DND-41 (cell line): ENCODE measurements at regions not wholly inside any gene's neighbourhood (a gene's known extent, or its start where the extent isn't known, plus 50 kb on each side); places are given as distances from the start of the nearest gene placed in this dataset.

ENCODE experiments used
- ATAC-seq: fragments of 200-7000 bp; cut with Tn5 transposase; 3 replicates; pipeline ENCODE4 v1.9.1; 2021; ENCODE audit warnings: low read depth; ENCODE audit not compliant: insufficient read depth
- DNase-seq: peaks from one replicate; pipeline ENCODE4 v3.0.0-alpha.2; 2020
- H2AFZ ChIP-seq: 2 replicates; pipeline ENCODE4 v1.6.0; 2012; ENCODE audit warnings: low read depth, low read length
- H3K27ac ChIP-seq: 2 replicates; pipeline ENCODE4 v1.5.1; 2012; ENCODE audit warnings: low read length, inconsistent platforms
- H3K27me3 ChIP-seq: fragments of 200-600 bp; sonication (generic); 2 replicates; pipeline ENCODE4 v1.6.0; 2012; ENCODE audit warnings: low read length, mild to moderate bottlenecking, inconsistent platforms; ENCODE audit not compliant: insufficient read depth, poor library complexity
- H3K36me3 ChIP-seq: 2 replicates; pipeline ENCODE4 v1.5.1; 2012; ENCODE audit warnings: low read length, inconsistent platforms; ENCODE audit not compliant: insufficient read depth
- H3K4me1 ChIP-seq: 2 replicates; pipeline ENCODE4 v1.5.1; 2012; ENCODE audit warnings: mild to moderate bottlenecking, low read length; ENCODE audit not compliant: insufficient read depth
- H3K4me2 ChIP-seq: 2 replicates; pipeline ENCODE4 v1.6.0; 2012; ENCODE audit warnings: mild to moderate bottlenecking, moderate library complexity, low read length, inconsistent platforms; ENCODE audit not compliant: insufficient read depth
- H3K4me3 ChIP-seq, 2 experiments: fragments of 200-600 bp in 1 of 2; shearing (Covaris generic) in 1 of 2; 2 replicates each; pipeline ENCODE4 v1.5.1; 2012 to 2016; ENCODE audit warnings: inconsistent platforms in 2 of 2, low read length in 2 of 2, mild to moderate bottlenecking in 2 of 2, low read depth in 1 of 2, moderate library complexity in 1 of 2
- H3K79me2 ChIP-seq: 2 replicates; pipeline ENCODE4 v1.6.0; 2012; ENCODE audit warnings: low read length, inconsistent platforms; ENCODE audit not compliant: insufficient read depth
- H3K9ac ChIP-seq: 2 replicates; pipeline ENCODE4 v1.6.0; 2012; ENCODE audit warnings: low read depth, mild to moderate bottlenecking, inconsistent platforms, low read length, moderate library complexity
- H3K9me3 ChIP-seq: 2 replicates; pipeline ENCODE4 v1.5.1; 2012; ENCODE audit warnings: low read length, moderate library complexity, mild to moderate bottlenecking, inconsistent platforms; ENCODE audit not compliant: insufficient read depth, severe bottlenecking
- H4K20me1 ChIP-seq: 2 replicates; pipeline ENCODE4 v1.6.0; 2012; ENCODE audit warnings: low read length; ENCODE audit not compliant: insufficient read depth
- CTCF ChIP-seq: IDR thresholded peaks from 2 replicates; pipeline ENCODE4 v1.5.1; 2012; ENCODE audit warnings: borderline replicate concordance, low read length, moderate library complexity, mild to moderate bottlenecking; ENCODE audit not compliant: poor library complexity, severe bottlenecking; ENCODE audit errors: extremely low read depth
- EZH2 ChIP-seq: IDR thresholded peaks from 3 replicates; pipeline ENCODE4 v1.6.1; 2012; ENCODE audit warnings: borderline replicate concordance, low read depth, mild to moderate bottlenecking, moderate library complexity, low read length, inconsistent platforms; ENCODE audit not compliant: severe bottlenecking

GRCh38 chr12:43132291-43132690 lies 419.7 kb downstream of the ADAMTS20 start:
- Histone ChIP-seq H3K36me3 (no peaks in the 10 kb centered on the region), H3K4me3 (no peak overlapping the region), H3K27ac (no peak overlapping the region), H2AFZ (no peak overlapping the region), H3K4me1 (no peaks in the 10 kb centered on the region), H3K9ac (no peak overlapping the region), H4K20me1 (no peaks in the 10 kb centered on the region), H3K27me3 (no peaks in the 10 kb centered on the region), H3K79me2 (no peaks in the 10 kb centered on the region), H3K4me2 (no peak overlapping the region), H3K9me3 (no peaks in the 10 kb centered on the region)
- ATAC-seq = no peak
- TF ChIP-seq CTCF (no peak), EZH2 (no peak)
- DNase-seq = no peak

- H3K9me3 ChIP-seq = no peaks in the 10 kb centered on the region
- no peak overlapping the region for H3K4me2 ChIP-seq
Observed at GRCh38 chr12:43131301-43131700, 420.7 kb downstream of the ADAMTS20 start.

GRCh38 chr12:43127886-43128549 lies 424.0 kb downstream of the ADAMTS20 start:
- Histone ChIP-seq H3K4me3 (no peak overlapping the region), H3K27me3 (no peaks in the 10 kb centered on the region), H3K27ac (no peak overlapping the region), H3K4me2 (no peak overlapping the region), H3K9me3 (no peaks in the 10 kb centered on the region), H3K36me3 (no peaks in the 10 kb centered on the region), H3K4me1 (no peaks in the 10 kb centered on the region), H3K79me2 (no peaks in the 10 kb centered on the region), H4K20me1 (no peaks in the 10 kb centered on the region), H2AFZ (no peak overlapping the region), H3K9ac (no peak overlapping the region)
- ATAC-seq = no peak
- TF ChIP-seq CTCF (no peak), EZH2 (no peak)
- no peak for DNase-seq

More at GRCh38 chr12:43131301-43131700, 420.7 kb downstream of the ADAMTS20 start:
- Histone ChIP-seq H3K79me2 (no peaks in the 10 kb centered on the region), H3K4me1 (no peaks in the 10 kb centered on the region), H3K36me3 (no peaks in the 10 kb centered on the region), H3K27me3 (no peaks in the 10 kb centered on the region), H3K27ac (no peak overlapping the region), H4K20me1 (no peaks in the 10 kb centered on the region), H2AFZ (no peak overlapping the region), H3K4me3 (no peak overlapping the region), H3K9ac (no peak overlapping the region)
- no peak for ATAC-seq
- TF ChIP-seq EZH2 = no peak
- no peak for TF ChIP-seq CTCF
- DNase-seq = no peak
